HepG2 (cell line): ENCODE measurements at regions not wholly inside any gene's neighbourhood (a gene's known extent, or its start where the extent isn't known, plus 50 kb on each side); places are given as distances from the start of the nearest gene placed in this dataset.

Experiments
- ATAC-seq: fragments of 200-7000 bp; cut with Tn5 transposase; 3 replicates; pipeline ENCODE4 v1.9.1; 2020; ENCODE audit warnings: mild to moderate bottlenecking, moderate library complexity
- BruUV-seq: library from RNA; stranded (reverse); fragments of 400-500 nt; replicated peaks from 2 replicates; lab custom pipeline; 2021; lab: Mats Ljungman, UMichigan
- CTCF ChIA-PET: fragments of 300-600 bp; formaldehyde crosslinking; extraction: SDS; loops from one replicate; lab custom pipeline; 2021; ENCODE audit warnings: low total read pairs, inconsistent platforms, low intra/inter-chr PET ratio; lab: Yijun Ruan, JAX
- POLR2A ChIA-PET: fragments of 350-600 bp; sonication (Branson Sonifier 250); formaldehyde crosslinking; loops from one replicate; lab custom pipeline; 2020; ENCODE audit warnings: antibody characterized with exemption, inconsistent platforms; lab: Yijun Ruan, JAX
- DNase-seq: peaks from one replicate; pipeline ENCODE4 v3.0.0-alpha.2; 2015; ENCODE audit warnings: low spot score
- FAIRE-seq: peaks from 3 replicates; lab custom pipeline; 2011; peaks lifted over from hg19 to GRCh38; lab: Jason Lieb, UNC
- H2AFZ ChIP-seq: one replicate; pipeline ENCODE4 v1.6.1; 2011; ENCODE audit warnings: low read length, inconsistent platforms
- H3K27ac ChIP-seq: fragments of 300-600 bp; 3 replicates; pipeline ENCODE4 v1.8.0; 2011; ENCODE audit warnings: mixed run types, mild to moderate bottlenecking, mixed read lengths, low read length, inconsistent platforms; ENCODE audit not compliant: insufficient read depth; ENCODE audit errors: extremely low read length
- H3K27me3 ChIP-seq, 2 experiments: fragments of 200-600 bp in 1 of 2; 2 replicates in 1 of 2; 3 replicates in 1 of 2; pipeline versions ENCODE4 v1.6.0 to v1.8.0; 2011; ENCODE audit warnings: low read length in 2 of 2, mild to moderate bottlenecking in 2 of 2, moderate library complexity in 2 of 2, inconsistent platforms in 1 of 2; ENCODE audit not compliant: insufficient read depth in 2 of 2, control insufficient read depth in 1 of 2
- H3K36me3 ChIP-seq, 2 experiments: fragments of 200-600 bp in 1 of 2; replicated peaks in 1 of 2; 2 replicates in 1 of 2; 3 replicates in 1 of 2; pipeline versions ENCODE4 v1.5.1 to v1.8.0; 2011; ENCODE audit warnings: low read length in 2 of 2, inconsistent platforms in 1 of 2; ENCODE audit not compliant: insufficient read depth in 2 of 2, control insufficient read depth in 1 of 2
- H3K4me1 ChIP-seq: 2 replicates; pipeline ENCODE4 v1.5.1; 2012; ENCODE audit warnings: low read length, inconsistent platforms; ENCODE audit not compliant: insufficient read depth
- H3K4me2 ChIP-seq: 2 replicates; pipeline ENCODE4 v1.6.0; 2011; ENCODE audit warnings: low read depth, low read length, inconsistent platforms
- H3K4me3 ChIP-seq, 3 experiments: fragments of 200-600 bp in 1 of 3; sonication (generic), shearing (Covaris generic) in 1 of 3; replicated peaks in 1 of 3; 2 replicates each; pipeline ENCODE4 v1.5.1; 2011 to 2016; ENCODE audit warnings: low read length in 3 of 3, inconsistent platforms in 2 of 3, low read depth in 2 of 3, mild to moderate bottlenecking in 2 of 3, control low read depth in 1 of 3, mixed read lengths in 1 of 3; ENCODE audit not compliant: insufficient read depth in 1 of 3
- H3K79me2 ChIP-seq: one replicate; pipeline ENCODE4 v1.6.1; 2011; ENCODE audit warnings: low read length, inconsistent platforms; ENCODE audit not compliant: insufficient read depth
- H3K9ac ChIP-seq: 2 replicates; pipeline ENCODE4 v1.6.0; 2011; ENCODE audit warnings: mild to moderate bottlenecking, low read depth, low read length, inconsistent platforms; ENCODE audit not compliant: insufficient read depth
- H3K9me3 ChIP-seq: 2 replicates; pipeline ENCODE4 v1.5.1; 2012; ENCODE audit warnings: mild to moderate bottlenecking, low read length
- H4K20me1 ChIP-seq: 2 replicates; pipeline ENCODE4 v1.6.0; 2011; ENCODE audit warnings: inconsistent platforms, mild to moderate bottlenecking, low read length, moderate library complexity; ENCODE audit not compliant: insufficient read depth
- HNRNPH1 ChIP-seq: fragments of 200-400 bp; formaldehyde crosslinking; optimal IDR thresholded peaks from 2 replicates; pipeline ENCODE3; 2017; ENCODE audit warnings: mild to moderate bottlenecking, low read depth, low read length
- MED13 ChIP-seq: sonication (generic); formaldehyde crosslinking; IDR thresholded peaks from 2 replicates; pipeline ENCODE4 v1.5.0; 2020; ENCODE audit warnings: missing genetic modification reagents
- MIXL1 ChIP-seq: IDR thresholded peaks from 2 replicates; pipeline ENCODE4 v1.6.1; 2016
- POLR2AphosphoS5 ChIP-seq: IDR thresholded peaks from 2 replicates; pipeline ENCODE4 v1.6.1; 2012; ENCODE audit warnings: low read depth, low read length
- ZNF143 ChIP-seq: sonication (generic); formaldehyde crosslinking; IDR thresholded peaks from 2 replicates; pipeline ENCODE4 v1.4.0; 2020; ENCODE audit warnings: missing genetic modification reagents
- WGBS: methylation state at CpG from one replicate; pipeline ENCODE4 v1.1.6; 2017; ENCODE audit warnings: low lambda C conversion rate; 5-methylcytosine and 5-hydroxymethylcytosine counted together
- in situ Hi-C: cut with HindIII; loops from 2 replicates; pipeline ENCODE4 v1.10.0; 2017; ENCODE audit warnings: low pct_unique_long_range_greater_than_20kb; ENCODE audit not compliant: extremely low pct_ligation_motif_present
- intact Hi-C: fragments of 100-400 bp; cut with micrococcal nuclease; formaldehyde crosslinking; loops from one replicate; pipeline ENCODE4 v1.10.0; 2022; ENCODE audit not compliant: unreplicated experiment
- TF ChIP-seq, protein P1 (sequence below): sonication (generic); formaldehyde crosslinking; IDR thresholded peaks from 2 replicates; pipeline ENCODE4 v1.9.0; 2022; ENCODE audit warnings: low read depth, missing genetic modification reagents

DNA sequence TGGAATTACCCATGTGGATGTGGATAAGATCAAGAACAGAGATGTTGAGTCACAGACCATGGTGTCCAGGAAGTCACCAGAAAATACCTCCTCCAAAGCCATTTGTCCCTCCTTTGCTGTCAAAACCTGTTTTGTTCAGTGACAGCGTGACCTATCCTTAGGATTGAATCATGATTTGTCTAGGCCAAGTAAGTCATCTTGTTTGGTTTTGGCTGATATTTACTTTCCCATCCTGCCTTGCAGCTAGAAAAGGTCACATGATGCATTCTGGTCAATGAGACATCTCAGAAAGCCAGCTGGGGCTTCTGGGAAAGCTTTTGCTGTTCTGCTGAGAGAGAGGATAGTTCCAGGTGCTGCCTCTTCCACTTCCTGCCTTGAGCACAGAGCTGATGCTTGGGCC lies 225.3 kb upstream of the ZMIZ1 start:
- no peak for FAIRE-seq
- intact Hi-C loops: no loop called here

DNA sequence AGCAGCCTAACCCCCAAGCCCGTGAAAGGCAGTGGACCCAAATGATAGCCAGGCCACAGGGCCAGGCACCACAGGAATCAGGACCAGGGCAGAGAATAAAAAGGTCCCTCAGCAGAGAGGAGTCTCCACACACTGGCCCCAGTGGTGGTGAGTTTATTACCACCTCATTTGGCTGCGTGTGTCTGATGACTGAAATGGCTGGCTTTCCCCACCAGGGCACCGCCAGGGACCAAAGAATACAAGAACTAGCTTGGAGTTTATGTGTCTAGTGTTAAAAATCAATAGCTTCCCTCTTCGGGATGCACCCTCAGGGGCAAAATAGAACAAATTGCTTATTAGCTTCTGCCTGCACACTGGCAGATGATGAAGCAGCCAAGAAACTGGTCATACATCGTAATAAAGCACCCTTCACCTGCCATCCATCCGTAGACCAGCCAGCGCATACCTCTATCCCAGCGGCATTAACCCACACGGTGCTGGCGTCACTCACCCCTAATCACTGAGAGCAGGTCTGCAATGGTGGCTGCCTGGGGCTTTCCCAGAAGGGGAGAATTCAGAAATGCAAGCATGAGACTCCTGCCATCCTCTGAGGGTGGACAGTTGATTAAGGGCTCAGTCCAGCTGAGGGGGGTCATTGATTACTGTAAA lies 223.7 kb upstream of the ZMIZ1 start:
- Histone ChIP-seq H3K79me2 (no peaks in the 10 kb centered on the region), H3K27me3 (peaks cover 2 to 40% of the 10 kb centered on the region in 2 experiments; a peak in 4 of 5 replicates), H3K4me3 (no peak overlapping the region), H3K9me3 (no peaks in the 10 kb centered on the region), H3K27ac (no peak overlapping the region), H4K20me1 (no peaks in the 10 kb centered on the region), H3K4me2 (no peak overlapping the region), H3K9ac (no peak overlapping the region), H3K4me1 (no peaks in the 10 kb centered on the region), H2AFZ (no peak overlapping the region), H3K36me3 (no peaks in the 10 kb centered on the region)
- no peak for FAIRE-seq
- ChIA-PET POLR2A (no interaction called here), CTCF (no interaction called here)
- peak; percentile 61 for ATAC-seq
- no TSS peak for BruUV-seq
- DNase-seq: no peak
- in situ Hi-C loops (no loop called here), intact Hi-C loops (no loop called here)
- TF ChIP-seq MIXL1 (CRISPR knock-in tag) (no peak), HNRNPH1 (no peak), POLR2AphosphoS5 (no peak), MED13 (no peak)
- WGBS: 48% methylated on average over 8 of the region's 10 CpGs

More for the DNA sequence above, 225.3 kb upstream of the ZMIZ1 start:
- Histone ChIP-seq H3K9ac (no peak overlapping the region), H2AFZ (no peak overlapping the region), H3K27me3 (peaks cover 2 to 40% of the 10 kb centered on the region in 2 experiments; a peak in 4 of 5 replicates), H3K79me2 (no peaks in the 10 kb centered on the region), H3K36me3 (no peaks in the 10 kb centered on the region), H4K20me1 (no peaks in the 10 kb centered on the region), H3K4me3 (no peak overlapping the region), H3K4me2 (no peak overlapping the region), H3K27ac (no peak overlapping the region), H3K9me3 (no peaks in the 10 kb centered on the region), H3K4me1 (no peaks in the 10 kb centered on the region)
- TF ChIP-seq ZNF143 (CRISPR knock-in tag): peak; percentile 41; the same call in 1 of the 2 replicates
- TF ChIP-seq, protein P1, sequence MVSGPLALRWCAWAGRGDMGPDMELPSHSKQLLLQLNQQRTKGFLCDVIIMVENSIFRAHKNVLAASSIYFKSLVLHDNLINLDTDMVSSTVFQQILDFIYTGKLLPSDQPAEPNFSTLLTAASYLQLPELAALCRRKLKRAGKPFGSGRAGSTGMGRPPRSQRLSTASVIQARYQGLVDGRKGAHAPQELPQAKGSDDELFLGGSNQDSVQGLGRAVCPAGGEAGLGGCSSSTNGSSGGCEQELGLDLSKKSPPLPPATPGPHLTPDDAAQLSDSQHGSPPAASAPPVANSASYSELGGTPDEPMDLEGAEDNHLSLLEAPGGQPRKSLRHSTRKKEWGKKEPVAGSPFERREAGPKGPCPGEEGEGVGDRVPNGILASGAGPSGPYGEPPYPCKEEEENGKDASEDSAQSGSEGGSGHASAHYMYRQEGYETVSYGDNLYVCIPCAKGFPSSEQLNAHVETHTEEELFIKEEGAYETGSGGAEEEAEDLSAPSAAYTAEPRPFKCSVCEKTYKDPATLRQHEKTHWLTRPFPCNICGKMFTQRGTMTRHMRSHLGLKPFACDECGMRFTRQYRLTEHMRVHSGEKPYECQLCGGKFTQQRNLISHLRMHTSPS: no peak
- ChIA-PET CTCF (no interaction called here), POLR2A (no interaction called here)
- in situ Hi-C loops: no loop called here
- WGBS: 67% methylated on average over 1 of the region's 1 CpG
- no TSS peak for BruUV-seq
- ATAC-seq (no peak), DNase-seq (no peak)
